SU-DHL-6 (cell line): ENCODE measurements at regions not wholly inside any gene's neighbourhood (a gene's known extent, or its start where the extent isn't known, plus 50 kb on each side); places are given as distances from the start of the nearest gene placed in this dataset.

Experiments used
- CTCF ChIP-seq: fragments of 200-600 bp; sonication (generic); IDR thresholded peaks from one replicate; pipeline ENCODE4 v1.5.1; 2017; ENCODE audit warnings: antibody characterized with exemption, mild to moderate bottlenecking, low read length, moderate library complexity; ENCODE audit not compliant: insufficient read depth, poor library complexity, severe bottlenecking
- EZH2phosphoT487 ChIP-seq: fragments of 200-600 bp; sonication (generic), shearing (Covaris generic); conservative IDR thresholded peaks from 2 replicates; pipeline ENCODE4 v1.6.1; 2018; ENCODE audit warnings: mild to moderate bottlenecking, antibody characterized with exemption, low read length, moderate library complexity, mixed read lengths

GRCh38 chr13:104625201-104625600, 1559.0 kb upstream of the SLC10A2 start:
- TF ChIP-seq CTCF = no peak
- TF ChIP-seq EZH2phosphoT487 = no peak
